Kidney tubule cell (primary cell): ENCODE measurements at regions not wholly inside any gene's neighbourhood (a gene's known extent, or its start where the extent isn't known, plus 50 kb on each side); places are given as distances from the start of the nearest gene placed in this dataset.
"Not testable (repeated sequence)": the region's sequence is repeated elsewhere in the genome, so short reads cannot be mapped to it uniquely, and the experiment has no call there.

Experiments used
- DNase-seq: peaks from one replicate; pipeline ENCODE4 v3.0.0-alpha.2; 2018; ENCODE audit warnings: low spot score

GRCh38 chr3:70486414-70487017, 174.1 kb upstream of the MDFIC2 start:
- no peak for DNase-seq

GRCh38 chr3:70476174-70476573, 163.7 kb upstream of the MDFIC2 start:
- DNase-seq, result no peak

- no peak for DNase-seq
Measured at GRCh38 chr3:70471464-70472342, 159.3 kb upstream of the MDFIC2 start.

- DNase-seq, result no peak
Measured at GRCh38 chr3:70466096-70466495, 153.7 kb upstream of the MDFIC2 start.

- DNase-seq, result no peak
Measured at GRCh38 chr3:70464876-70465275, 152.4 kb upstream of the MDFIC2 start.

- DNase-seq, result no peak
Measured at GRCh38 chr3:70464465-70464864, 152.0 kb upstream of the MDFIC2 start.

GRCh38 chr3:70450220-70450619, 137.8 kb upstream of the MDFIC2 start:
- DNase-seq, result not testable (repeated sequence)

- not testable (repeated sequence) for DNase-seq
Measured at GRCh38 chr3:70435422-70435821, 123.0 kb upstream of the MDFIC2 start.

GRCh38 chr3:70433091-70433490, 120.7 kb upstream of the MDFIC2 start:
- no peak for DNase-seq

- no peak for DNase-seq
Measured at GRCh38 chr3:70431911-70432310, 119.5 kb upstream of the MDFIC2 start.

- DNase-seq, result peak; percentile 2
Measured at GRCh38 chr3:70426071-70426470, 113.6 kb upstream of the MDFIC2 start.

GRCh38 chr3:70421506-70421905, 109.1 kb upstream of the MDFIC2 start:
- no peak for DNase-seq

GRCh38 chr3:70409018-70409417, 96.6 kb upstream of the MDFIC2 start:
- no peak for DNase-seq

- DNase-seq, result no peak
Measured at GRCh38 chr3:70400194-70400593, 87.8 kb upstream of the MDFIC2 start.

- no peak for DNase-seq
Measured at GRCh38 chr3:70393881-70394612, 81.6 kb upstream of the MDFIC2 start.

- DNase-seq, result no peak
Measured at GRCh38 chr3:70392227-70392626, 79.8 kb upstream of the MDFIC2 start.

- DNase-seq, result no peak
Measured at GRCh38 chr3:70387889-70388288, 75.5 kb upstream of the MDFIC2 start.

GRCh38 chr3:70386846-70387245, 74.4 kb upstream of the MDFIC2 start:
- no peak for DNase-seq

GRCh38 chr3:70386043-70386442, 73.6 kb upstream of the MDFIC2 start:
- DNase-seq, result no peak

GRCh38 chr3:70383360-70383831, 71.0 kb upstream of the MDFIC2 start:
- no peak for DNase-seq

- DNase-seq, result no peak
Measured at GRCh38 chr3:70374179-70374578, 61.7 kb upstream of the MDFIC2 start.
